ENCODE measurements at regions not wholly inside any gene's neighbourhood (a gene's known extent, or its start where the extent isn't known, plus 50 kb on each side); places are given as distances from the start of the nearest gene placed in this dataset.

DNA sequence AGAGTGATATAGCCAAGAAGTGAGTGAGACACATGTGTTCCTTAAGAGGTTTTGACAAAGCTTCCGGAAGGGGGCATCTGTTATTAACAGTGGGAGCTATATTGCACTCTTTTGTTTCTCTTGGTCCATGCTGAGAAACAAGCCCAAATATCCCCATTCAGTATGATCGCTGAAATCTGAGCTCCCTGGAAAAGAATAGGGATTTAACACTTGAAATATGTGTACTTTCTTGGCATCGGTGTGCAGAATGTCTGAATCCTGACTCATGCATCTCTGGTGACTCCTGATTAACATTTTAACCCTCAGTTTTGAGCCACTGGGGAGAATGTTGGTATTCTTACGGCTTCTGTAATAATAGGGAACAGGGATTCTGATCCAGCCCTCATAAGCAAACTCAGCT, 448.1 kb downstream of the TSN start:
- H3K4me1 ChIP-seq = no peaks in the 10 kb centered on the region
- DNase-seq (no peak), FAIRE-seq (no peak), ATAC-seq (peak in 1 of 4 donors; percentile 38)
- intact Hi-C loops (cut with DNase I) = no loop called here
- no peaks in the 10 kb centered on the region for H3K36me3 ChIP-seq
- H3K9me3 ChIP-seq = no peaks in the 10 kb centered on the region
- no peak overlapping the region for H3K4me3 ChIP-seq
- no peak overlapping the region for H3K27ac ChIP-seq
- TF ChIP-seq, protein P1, sequence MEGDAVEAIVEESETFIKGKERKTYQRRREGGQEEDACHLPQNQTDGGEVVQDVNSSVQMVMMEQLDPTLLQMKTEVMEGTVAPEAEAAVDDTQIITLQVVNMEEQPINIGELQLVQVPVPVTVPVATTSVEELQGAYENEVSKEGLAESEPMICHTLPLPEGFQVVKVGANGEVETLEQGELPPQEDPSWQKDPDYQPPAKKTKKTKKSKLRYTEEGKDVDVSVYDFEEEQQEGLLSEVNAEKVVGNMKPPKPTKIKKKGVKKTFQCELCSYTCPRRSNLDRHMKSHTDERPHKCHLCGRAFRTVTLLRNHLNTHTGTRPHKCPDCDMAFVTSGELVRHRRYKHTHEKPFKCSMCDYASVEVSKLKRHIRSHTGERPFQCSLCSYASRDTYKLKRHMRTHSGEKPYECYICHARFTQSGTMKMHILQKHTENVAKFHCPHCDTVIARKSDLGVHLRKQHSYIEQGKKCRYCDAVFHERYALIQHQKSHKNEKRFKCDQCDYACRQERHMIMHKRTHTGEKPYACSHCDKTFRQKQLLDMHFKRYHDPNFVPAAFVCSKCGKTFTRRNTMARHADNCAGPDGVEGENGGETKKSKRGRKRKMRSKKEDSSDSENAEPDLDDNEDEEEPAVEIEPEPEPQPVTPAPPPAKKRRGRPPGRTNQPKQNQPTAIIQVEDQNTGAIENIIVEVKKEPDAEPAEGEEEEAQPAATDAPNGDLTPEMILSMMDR (IDR thresholded peaks at IDR 0.05) = no peak
- H3K27me3 ChIP-seq = no peaks in the 10 kb centered on the region
- WGBS, 2 donors = 60 to 71% methylated on average over 4 of the region's 4 CpGs

DNA sequence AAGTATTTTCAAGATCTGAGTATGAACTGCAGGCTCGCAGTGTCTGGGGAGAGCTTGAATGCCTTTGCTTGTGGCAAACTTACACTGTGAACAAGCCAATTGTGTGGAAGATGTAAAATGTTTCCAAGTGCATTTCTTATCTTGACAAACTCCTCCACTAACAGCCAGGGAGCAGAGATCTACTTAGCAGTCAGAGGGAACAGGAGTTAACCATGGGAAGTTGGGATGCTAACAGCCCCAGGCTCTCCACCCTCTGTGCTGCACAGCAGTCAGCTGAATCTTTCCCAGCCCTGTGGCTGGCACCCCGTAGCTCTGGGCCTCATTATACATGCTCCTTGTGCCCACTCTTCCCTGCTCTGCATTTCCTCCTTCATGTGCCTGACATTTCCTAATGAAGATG, 450.2 kb downstream of the TSN start:
- 50 to 66% methylated on average over 2 of the region's 2 CpGs for WGBS, 2 donors
- no peak overlapping the region for H3K4me3 ChIP-seq
- intact Hi-C loops (cut with DNase I) = no loop called here
- no peak for ATAC-seq
- no peaks in the 10 kb centered on the region for H3K36me3 ChIP-seq
- no peaks in the 10 kb centered on the region for H3K4me1 ChIP-seq
- H3K9me3 ChIP-seq = no peaks in the 10 kb centered on the region
- no peak for DNase-seq
- no peak for FAIRE-seq
- TF ChIP-seq, protein P1 (IDR thresholded peaks at IDR 0.05) = no peak
- no peak overlapping the region for H3K27ac ChIP-seq
- no peaks in the 10 kb centered on the region for H3K27me3 ChIP-seq

DNA sequence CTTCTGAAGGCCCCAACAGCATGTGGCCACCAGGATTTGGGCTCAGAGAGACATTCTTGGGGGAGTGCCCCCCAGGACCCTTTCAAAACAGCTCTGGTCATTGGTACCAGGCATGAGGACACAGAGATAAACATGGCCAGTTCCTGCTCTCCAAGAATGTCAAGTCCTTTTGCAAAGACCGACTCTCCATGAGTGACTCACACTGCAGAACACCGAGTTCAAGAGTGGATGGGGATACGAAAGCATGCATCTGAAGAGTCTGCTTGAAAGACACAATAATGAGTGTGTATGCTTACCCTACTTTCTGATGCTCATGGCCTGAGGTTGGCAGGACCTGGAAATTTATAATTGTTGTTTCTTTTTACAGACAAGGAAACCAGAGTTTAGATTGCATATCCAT, 450.6 kb downstream of the TSN start:
- 70 to 78% methylated on average over 3 of the region's 3 CpGs for WGBS, 2 donors
- Histone ChIP-seq H3K36me3 (no peaks in the 10 kb centered on the region), H3K27ac (no peak overlapping the region), H3K4me3 (no peak overlapping the region), H3K27me3 (no peaks in the 10 kb centered on the region), H3K4me1 (no peaks in the 10 kb centered on the region), H3K9me3 (no peaks in the 10 kb centered on the region)
- FAIRE-seq (no peak), DNase-seq (no peak), ATAC-seq (no peak)
- intact Hi-C loops (cut with DNase I) = no loop called here
- TF ChIP-seq, protein P1 (IDR thresholded peaks at IDR 0.05) = no peak

DNA sequence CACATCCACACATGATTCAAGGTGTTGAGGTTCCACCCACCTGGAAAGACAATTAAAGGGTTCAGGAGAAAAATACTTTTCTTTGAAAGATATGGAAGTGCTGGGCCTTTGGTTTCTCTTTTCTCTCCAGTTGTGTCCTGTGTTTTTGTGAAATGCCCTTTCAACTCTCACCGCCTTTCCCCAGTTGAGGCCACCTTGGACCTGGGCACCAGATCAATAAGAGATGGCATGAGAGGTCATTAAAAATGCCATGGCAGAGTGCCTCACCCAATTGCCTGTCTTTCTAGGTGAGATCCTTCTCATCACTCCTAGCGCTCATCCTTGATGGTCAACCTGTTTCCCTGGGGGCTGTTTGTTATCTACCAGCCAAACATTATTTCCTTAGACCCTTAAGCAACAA, 453.9 kb downstream of the TSN start:
- H3K4me1 ChIP-seq = no peaks in the 10 kb centered on the region
- FAIRE-seq (no peak), DNase-seq (no peak), ATAC-seq (no peak)
- H3K4me3 ChIP-seq = no peak overlapping the region
- H3K27me3 ChIP-seq = no peaks in the 10 kb centered on the region
- TF ChIP-seq, protein P1 (IDR thresholded peaks at IDR 0.05) = no peak
- H3K36me3 ChIP-seq = no peaks in the 10 kb centered on the region
- no peak overlapping the region for H3K27ac ChIP-seq
- H3K9me3 ChIP-seq = no peaks in the 10 kb centered on the region
- 95% methylated on average over 2 of the region's 2 CpGs for WGBS, 2 donors
- intact Hi-C loops (cut with DNase I) = no loop called here

DNA sequence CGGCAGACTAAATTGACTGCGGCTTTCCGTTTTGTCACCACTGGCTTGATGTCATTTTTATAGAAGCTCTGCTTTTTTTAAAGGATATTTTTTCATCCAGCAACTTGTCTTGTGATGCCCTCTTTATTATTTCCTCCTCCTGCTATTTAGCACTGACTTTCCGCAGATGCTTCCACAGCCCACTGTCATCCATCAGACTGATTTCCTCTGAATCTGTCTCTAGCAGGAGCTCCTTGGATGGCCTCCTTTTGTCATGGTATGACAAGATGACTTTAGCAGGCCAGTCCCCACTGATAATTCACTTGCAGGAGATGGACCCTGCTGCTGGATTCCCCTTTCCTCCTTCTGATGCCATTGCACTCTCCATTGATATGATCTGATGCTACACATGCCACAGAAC, 454.6 kb downstream of the TSN start:
- TF ChIP-seq, protein P1 (IDR thresholded peaks at IDR 0.05) = no peak
- Histone ChIP-seq H3K27ac (no peak overlapping the region), H3K36me3 (no peaks in the 10 kb centered on the region), H3K9me3 (no peaks in the 10 kb centered on the region), H3K4me1 (no peaks in the 10 kb centered on the region), H3K4me3 (no peak overlapping the region), H3K27me3 (no peaks in the 10 kb centered on the region)
- FAIRE-seq (no peak), ATAC-seq (no peak), DNase-seq (no peak)
- intact Hi-C loops (cut with DNase I) = no loop called here
- 92 to 96% methylated on average over 4 of the region's 4 CpGs for WGBS, 2 donors
